ENCODE measurements at regions not wholly inside any gene's neighbourhood (a gene's known extent, or its start where the extent isn't known, plus 50 kb on each side); places are given as distances from the start of the nearest gene placed in this dataset.
A peak's percentile ranks its signal among the peaks of the same experiment; 100 is the strongest.
"Not testable (repeated sequence)": the region's sequence is repeated elsewhere in the genome, so short reads cannot be mapped to it uniquely, and the experiment has no call there.

DNA sequence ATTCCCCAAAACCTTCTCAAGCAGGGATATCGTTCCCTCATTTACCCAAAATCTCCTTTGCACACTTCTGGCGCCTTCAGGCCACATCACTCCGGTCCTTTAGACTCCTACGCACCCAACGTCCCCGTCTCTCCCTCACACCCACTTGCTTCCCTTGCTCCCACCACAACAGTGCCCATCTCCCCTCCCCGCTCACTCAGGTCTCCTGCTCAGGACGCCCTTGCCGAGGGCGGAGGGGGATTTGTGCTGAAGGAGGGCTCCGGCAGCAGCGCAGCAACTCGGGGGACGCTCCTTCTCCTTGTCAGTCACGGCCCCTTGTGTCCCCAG lies 71.6 kb downstream of the PCMTD2 start:
- H3K4me1 Mint-ChIP-seq (ENCODE audit: low read depth) = peaks cover 11% of the 10 kb centered on the region
- H3K4me3 Mint-ChIP-seq; H3K36me3 Mint-ChIP-seq (ENCODE audit: low read depth); H3K27ac Mint-ChIP-seq; H3K9me3 Mint-ChIP-seq: not testable (repeated sequence)
- peaks cover 46% of the 10 kb centered on the region for H3K27me3 Mint-ChIP-seq

DNA sequence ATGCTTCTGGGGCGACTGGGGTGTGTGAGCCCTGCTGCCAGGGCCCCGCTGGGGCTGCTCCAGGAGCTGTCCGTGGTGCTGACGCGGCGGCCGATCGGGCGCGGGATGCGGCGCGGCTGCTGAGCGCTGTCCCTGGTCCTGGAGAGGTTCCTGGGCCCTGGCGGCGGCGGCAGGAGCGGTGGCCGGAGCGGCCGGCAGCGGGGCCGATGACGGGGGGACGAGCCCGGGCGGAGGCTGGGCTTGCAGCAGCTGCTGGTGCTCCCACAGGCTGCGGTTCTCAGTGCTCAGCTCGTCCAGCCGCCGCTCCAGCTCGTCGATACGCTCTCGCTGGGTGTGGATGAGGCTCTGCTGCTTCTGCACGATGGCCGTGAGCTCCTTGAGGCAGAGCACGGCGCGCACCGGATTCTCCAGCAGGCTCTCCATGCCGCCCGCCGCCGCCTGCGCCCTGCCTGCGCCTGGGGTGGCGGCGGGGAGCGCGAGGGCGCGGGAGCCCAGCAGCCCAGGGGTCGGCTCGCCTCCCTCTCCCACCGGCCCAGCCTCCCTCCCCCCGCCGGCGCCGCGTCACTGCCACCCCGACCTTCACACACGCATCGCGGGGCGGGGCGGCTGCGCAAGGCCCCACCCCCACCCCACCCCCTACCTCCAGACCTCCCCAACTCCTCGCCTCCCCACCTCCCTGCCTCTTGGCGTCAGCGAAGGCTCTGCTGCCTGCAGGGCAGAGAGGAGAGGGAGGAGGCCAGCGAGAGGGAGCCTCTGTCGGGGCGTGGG lies 72.2 kb downstream of the PCMTD2 start:
- not testable (repeated sequence) for H3K4me3 Mint-ChIP-seq; H3K36me3 Mint-ChIP-seq (ENCODE audit: low read depth); H3K9me3 Mint-ChIP-seq; H3K27ac Mint-ChIP-seq
- peaks cover 49% of the 10 kb centered on the region for H3K27me3 Mint-ChIP-seq
- H3K4me1 Mint-ChIP-seq (ENCODE audit: low read depth) = peaks cover 11% of the 10 kb centered on the region

DNA sequence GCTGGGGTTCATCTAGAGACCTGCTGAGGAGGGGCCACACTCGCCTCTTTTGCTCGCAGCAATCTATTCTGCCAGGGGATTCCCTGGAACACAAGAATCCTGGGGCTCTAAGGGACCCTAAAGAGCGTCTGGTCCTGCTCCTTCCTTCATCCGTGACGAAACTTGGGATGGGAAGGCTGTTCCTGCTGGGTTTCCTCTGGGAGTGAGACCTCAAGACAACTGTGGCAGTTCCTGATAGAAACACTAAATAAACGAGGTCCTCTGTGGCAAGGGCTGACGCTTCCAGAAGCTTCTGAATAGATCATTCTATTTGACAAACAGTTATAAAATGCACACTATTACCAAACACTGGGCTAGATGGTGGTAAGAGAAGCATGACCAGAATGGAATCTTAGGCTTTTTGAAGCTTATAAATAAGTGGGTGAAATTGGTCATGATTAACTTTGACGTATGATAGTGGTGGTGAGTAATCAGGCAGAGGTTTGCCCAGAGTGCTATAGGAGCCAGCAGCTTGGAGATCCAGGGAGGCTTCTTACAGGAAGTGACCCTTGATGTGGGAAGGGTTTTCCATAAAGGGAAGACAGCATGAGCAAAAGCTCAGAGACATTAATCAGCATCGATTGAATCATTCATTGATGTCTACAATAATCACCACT lies 73.2 kb downstream of the PCMTD2 start:
- Mint-ChIP-seq H3K4me1 (ENCODE audit: low read depth) (peaks cover 11% of the 10 kb centered on the region), H3K27ac (peak overlapping the region; percentile 46), H3K4me3 (peak overlapping the region; percentile 22), H3K27me3 (peaks cover 52% of the 10 kb centered on the region)
- not testable (repeated sequence) for H3K36me3 Mint-ChIP-seq (ENCODE audit: low read depth); H3K9me3 Mint-ChIP-seq

DNA sequence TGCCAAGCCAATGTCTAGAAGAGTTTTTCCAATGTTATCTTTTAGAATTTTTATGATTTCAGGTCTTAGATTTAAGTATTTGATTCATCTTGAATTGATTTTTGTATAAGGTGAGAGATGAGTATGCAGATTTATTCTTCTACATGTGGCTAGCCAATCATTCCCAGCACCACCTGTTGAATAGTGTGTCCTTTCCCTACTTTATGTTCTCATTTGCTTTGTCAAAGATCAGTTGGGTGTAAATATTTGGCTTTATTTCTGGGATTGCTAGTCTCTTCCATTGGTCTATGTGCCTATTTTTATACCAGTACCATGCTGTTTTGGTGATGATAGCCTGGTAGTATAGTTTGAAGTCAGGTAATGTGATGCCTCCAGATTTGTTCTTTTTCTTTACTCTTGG lies 77.1 kb downstream of the PCMTD2 start:
- Mint-ChIP-seq H3K27me3 (peaks cover 39% of the 10 kb centered on the region), H3K4me1 (ENCODE audit: low read depth) (peaks cover 11% of the 10 kb centered on the region)
- H3K27ac Mint-ChIP-seq; H3K36me3 Mint-ChIP-seq (ENCODE audit: low read depth); H3K9me3 Mint-ChIP-seq; H3K4me3 Mint-ChIP-seq: not testable (repeated sequence)
